HG03025 (cell line): ENCODE measurements at regions not wholly inside any gene's neighbourhood (a gene's known extent, or its start where the extent isn't known, plus 50 kb on each side); places are given as distances from the start of the nearest gene placed in this dataset.

Experiments used
- ATAC-seq: cut with Tn5 transposase; IDR thresholded peaks from one replicate; pipeline ENCODE4 v1.9.1; 2021; ENCODE audit warnings: mild to moderate bottlenecking, moderate library complexity; ENCODE audit not compliant: unreplicated experiment, low FRiP score

DNA sequence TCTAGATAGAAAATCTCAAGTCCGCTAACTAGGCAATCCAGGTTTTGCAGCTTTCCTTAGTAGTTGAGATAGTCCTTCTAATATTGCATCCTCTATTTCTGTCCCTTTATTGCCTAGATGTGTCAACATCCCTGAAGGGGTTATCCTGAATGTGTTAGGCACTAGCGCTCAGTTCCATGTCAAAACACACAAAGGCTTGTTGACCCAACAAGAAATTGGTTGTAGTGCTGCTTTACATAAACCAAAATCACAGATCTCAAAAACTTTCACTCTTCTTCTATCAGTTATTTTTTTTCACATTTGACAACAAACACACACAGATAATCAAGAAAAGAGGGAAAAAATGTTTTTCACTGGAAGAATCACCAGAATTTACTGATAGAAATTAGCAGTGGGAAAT, 51.4 kb upstream of the SOX2 start:
- ATAC-seq: no peak

DNA sequence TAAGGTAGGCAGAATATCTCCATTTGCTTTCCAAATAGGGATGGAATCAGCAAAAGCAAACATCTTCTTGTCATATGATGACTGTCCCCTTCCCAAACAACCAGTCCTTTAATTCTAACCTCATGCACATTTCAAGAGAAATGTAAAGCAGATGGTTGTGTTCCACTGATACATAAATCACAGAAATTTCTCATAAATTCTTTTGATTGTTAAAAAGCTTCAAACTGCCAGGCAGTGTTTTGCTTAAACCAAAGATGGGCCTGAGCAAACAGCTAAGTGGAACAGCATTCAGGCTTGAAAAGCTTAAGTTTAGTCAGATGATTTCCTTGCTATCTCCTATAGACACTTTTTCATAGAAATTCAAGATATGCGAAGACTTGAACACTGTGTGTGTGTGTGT, 74.3 kb upstream of the SOX2 start:
- ATAC-seq: no peak

DNA sequence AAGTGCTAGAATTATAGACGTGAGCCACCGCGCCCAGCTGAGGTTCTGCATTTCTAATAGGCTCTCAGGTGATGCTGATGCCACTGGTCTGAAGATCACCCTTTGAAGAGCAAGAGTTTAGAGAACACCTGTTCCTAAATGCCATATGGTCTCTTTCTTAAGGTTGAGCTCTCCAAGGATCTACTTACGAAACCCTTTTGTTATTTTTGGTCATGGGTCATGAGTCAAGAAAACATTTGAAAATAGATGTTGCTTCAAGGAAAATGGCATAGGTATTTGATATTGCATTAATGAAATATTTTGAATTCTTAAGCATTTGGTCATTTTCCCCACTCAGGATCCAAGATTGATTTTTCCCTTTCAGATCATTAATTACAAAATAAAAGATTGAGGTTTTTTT, 74.7 kb upstream of the SOX2 start:
- ATAC-seq: no peak

DNA sequence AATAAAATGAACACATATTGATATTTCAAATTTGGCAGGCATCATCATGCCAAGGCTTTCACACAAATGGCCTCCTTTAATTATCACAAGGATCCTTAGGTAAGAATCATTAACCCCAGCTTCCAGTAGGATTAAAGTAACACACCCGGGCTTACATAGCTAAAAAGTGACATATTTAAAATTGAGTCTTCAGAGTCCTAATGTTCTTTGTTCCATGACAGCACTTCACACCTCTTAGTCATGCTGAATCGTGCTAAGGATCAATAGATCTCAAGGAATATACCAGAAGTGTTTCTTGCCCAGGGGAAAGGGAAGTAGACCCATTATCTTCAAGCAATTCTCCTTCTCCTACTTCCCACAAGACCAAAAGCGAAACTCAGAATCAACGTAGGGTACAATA, 76.6 kb upstream of the SOX2 start:
- no peak for ATAC-seq

DNA sequence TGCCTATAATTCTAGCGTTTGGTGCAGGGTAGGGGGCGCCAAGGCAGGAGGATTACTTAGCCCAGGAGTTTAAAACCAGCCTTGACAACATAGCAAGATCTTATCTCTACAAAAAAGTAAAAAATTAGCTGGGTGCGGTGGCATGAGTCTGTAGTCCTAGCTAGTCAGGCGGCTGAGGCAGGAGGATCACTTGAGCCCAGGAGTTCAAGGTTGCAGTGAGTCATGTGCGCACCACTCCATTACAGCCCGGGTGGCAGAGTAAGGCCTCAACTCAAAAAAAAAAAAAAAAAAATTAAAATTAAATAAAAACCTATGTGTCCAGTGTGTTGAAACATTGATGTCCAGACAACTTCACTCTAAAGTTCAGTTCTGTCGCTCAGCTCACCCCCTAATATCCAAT, 78.2 kb upstream of the SOX2 start:
- ATAC-seq: no peak

DNA sequence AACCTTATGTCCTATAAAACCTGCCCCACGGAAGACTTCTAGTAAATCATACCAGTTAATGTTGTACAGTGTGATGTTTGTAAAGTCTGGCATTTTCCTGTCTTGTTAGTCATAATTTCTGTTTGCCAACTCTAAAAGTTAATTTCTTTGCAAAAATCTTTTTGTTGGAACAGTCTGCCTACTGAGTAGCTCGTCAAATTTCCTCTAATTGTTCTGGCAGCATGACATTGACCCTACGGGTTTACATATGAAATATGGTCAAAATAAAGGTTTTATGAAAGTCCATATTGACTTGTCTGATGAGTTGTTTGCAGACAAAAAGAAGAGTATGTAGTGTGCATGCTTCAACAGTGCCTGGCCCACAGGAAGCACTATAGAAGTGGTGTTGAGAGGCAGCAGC, 79.8 kb upstream of the SOX2 start:
- ATAC-seq: no peak

DNA sequence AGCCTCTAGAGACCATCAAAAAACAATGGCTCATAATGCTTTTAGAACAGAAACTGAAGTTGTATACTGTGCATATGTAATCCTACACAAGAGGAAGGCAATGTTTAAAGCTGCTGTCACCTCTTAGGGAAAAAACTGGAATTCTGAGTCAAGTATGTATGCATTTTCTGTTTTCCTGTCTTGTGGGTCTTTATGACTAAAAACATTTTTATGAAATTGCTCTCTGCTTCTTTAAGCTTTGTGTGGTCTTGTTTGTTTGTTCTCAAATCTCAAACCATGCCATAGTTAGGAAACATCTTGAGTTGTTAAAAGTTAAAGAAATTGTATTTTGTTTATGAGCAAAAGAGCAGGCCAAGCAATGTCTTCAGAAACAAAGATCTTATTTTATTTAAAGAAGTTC, 80.9 kb upstream of the SOX2 start:
- no peak for ATAC-seq

DNA sequence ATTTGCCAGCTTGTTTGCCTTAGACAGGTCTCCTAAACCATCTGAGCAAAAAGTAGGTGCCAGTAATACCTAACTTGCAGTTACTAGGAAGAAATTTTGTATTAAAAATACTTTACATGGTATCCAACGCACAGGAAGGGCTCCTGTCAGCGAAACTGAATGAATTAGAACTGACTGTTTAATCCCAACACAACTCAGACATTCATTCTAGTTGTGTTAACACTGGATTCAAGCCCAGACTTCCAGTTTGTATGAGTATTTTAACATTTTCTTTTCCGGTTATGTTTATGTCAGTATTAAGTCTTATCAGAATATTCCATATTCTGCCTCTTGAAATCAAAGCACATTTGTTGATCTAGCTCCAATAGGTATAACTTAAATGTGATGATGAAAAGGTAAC, 82.0 kb upstream of the SOX2 start:
- no peak for ATAC-seq

DNA sequence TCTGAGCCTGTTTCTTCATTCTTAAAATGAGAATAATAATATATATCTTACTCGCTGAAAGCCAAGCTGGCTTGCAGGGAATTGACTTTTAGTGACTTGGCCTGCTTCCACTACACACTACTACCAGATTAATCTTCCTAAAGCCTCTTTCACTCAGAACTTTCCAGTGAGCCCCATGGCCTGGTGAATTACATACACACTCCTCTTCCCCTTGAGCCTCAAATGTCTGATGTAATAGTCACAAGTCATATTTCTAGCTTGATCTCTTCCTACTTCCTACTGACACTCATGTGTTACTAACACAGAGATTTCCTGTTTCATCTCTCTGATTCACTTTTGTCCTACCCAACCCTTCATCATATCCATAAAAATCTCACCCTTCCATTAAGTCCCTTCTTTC, 82.7 kb upstream of the SOX2 start:
- no peak for ATAC-seq

DNA sequence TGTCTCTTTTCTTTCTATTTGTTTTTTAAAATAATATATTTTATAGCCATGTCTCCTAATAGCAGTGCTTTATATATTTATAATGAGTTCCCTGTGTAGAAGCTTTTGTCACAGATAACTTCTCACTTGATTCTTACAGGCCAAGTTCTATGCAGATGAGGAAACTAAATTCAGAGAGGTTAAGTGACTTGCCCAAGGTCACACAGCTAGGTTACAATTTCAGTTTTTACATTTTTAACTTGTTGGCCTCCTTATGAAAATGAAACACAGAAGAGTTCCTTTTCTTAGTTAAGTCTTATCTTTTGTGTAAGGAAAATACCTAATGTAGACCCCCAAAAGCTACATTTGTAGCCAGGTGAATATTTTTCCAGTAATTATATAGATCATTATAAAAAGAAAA, 83.3 kb upstream of the SOX2 start:
- no peak for ATAC-seq

DNA sequence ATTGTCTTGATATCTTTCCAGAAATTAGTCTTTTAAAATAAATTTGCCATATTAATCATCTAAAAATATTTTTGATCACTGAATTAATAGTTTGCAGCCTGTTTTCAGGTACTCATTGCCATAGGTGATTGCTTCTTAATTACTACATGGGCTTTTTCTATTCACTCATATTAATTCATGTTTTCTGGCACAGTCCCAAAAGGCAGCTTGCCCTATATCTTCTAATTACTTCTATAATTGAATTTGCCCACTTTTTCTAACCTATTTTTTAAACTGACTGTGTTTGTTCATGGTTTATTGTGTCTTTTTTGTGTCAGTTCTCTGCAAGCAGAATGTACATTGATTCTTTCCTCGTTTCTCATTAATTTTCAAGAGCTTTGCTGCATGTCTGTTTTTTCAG, 85.7 kb upstream of the SOX2 start:
- no peak for ATAC-seq

DNA sequence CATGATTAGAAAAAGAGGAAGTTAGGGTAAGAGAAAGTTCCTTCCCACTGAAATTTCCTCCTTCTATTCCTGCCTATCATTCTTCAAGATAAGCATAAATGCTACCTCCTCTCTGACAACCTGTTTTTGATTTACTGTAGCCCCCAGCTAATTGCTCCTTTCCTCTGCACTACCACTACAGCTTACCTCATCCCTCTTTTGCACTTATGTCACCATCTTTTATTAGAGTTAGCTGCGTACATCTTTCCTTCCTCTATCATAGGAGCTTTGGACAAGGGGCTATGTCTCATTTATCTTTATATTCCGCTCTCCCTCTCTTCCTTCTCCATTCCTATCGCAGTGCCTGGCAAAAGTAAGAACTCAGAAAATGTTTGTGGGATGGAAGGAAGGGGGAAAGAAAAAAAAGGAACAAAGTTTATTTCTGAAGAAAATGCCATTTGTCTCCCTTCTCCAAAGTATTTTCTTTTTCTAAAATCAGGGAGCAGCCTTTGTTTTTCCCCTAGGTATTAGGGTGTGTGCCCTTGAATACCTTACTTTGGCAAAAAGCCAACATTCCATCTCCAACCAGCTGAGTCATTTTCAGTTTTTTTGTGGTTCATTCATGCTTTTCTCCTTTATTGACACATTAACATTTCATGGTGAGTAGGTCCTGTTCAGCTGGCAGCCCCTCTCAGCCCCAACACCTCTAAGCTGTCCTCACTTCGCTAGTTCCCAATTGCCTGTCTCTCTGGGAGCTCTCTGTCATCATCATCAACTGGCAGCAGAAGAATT, 87.6 kb upstream of the SOX2 start:
- ATAC-seq: no peak

DNA sequence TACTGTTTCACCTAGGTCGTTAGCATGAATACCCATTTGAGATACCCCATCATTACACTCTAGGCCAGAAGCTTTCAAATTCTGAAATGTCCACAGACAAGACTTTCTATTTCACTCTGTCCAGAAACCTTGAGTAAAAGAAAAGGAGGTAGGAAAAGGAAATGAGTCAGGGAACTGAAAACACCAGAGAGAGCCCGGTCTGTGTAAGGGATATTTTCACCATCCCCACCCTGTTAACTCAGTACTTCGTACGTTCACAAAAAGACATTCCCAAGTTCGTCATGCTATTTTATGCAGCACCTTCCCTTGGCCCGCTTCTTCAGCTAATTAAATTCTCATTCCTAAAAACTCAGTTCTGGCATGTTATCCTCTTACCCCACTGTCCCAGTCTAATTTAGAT, 89.4 kb upstream of the SOX2 start:
- no peak for ATAC-seq

DNA sequence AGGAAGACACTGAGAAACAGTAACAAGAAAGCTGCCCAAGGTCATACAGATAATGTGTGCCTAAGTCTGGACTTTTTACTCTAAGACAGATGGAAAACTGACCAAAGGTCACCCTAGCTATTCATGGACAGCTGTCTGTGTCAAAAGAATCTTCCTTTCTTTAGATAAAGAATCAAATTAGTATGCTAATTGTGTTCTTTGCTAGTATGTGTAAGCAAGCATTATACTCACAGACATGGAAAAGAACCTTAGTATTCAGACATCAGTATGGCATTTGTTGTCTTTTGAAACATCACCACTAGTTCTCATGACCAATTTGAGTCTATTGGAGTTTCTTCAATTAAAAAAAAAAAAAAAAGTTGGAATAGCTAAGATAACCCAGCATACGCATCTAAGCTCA, 91.8 kb upstream of the SOX2 start:
- ATAC-seq: no peak

DNA sequence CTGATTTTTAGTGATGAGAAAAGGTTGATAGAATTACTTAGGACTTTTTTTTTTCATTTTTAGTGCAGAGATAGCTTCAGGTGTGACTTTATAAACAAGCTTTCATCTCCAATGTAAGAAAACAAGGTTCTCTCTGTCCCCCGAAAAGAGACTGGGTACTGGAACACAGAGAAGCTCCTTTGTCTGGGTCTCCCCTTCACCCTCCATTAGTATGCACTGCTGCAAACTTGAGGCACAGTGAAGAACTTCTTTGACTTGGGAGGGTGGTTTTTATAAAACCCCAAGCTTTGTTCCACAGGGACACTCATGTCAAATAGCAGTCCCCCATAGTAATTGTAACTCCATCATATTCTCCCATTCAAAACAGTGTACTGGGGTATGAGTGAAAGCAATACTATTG, 93.5 kb upstream of the SOX2 start:
- no peak for ATAC-seq

DNA sequence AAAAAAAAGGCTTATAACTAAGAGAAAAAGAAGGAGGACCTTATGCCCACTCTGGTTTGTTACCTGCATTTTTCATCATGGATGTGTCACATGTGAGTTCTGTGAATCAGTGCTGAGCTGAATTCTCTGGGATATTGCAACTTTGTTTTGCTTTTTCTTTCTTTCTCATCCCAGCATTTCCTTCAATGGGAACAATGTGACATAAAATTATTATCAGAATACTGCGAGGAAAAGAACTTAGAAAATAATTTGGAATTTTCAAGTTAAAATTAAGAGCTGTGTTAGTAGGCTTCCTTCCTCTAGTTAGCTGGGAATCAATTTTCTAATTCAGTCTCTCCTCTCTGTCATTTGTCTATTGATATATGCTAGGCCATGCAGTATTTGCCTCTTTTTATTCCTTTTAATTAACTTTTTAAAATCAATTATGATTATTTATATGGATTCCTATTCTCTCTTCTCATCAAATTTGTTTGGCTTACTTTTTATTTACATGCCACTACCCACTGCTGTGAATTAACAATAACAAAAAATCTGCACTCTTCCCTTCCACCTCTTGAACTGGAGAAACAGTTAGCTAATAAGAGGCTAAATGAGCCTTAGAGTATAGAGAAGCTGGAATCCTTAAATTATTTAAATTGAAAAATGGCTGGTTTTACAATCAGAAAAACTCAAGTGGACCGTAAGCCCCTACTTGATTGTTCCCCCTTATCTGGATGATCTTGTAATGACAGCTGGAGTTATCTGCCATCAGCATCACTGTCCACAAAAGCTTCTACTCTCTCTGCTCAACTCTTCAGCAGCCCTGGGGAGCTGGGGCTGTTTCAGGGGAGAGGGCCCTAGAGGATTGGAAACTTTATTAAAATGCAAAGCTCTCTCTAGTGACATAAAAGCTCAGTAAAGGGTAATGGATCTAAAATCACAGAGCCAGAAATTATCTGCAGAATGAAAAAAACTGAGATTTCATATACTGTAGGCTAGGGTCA, 95.3 kb upstream of the SOX2 start:
- no peak for ATAC-seq

DNA sequence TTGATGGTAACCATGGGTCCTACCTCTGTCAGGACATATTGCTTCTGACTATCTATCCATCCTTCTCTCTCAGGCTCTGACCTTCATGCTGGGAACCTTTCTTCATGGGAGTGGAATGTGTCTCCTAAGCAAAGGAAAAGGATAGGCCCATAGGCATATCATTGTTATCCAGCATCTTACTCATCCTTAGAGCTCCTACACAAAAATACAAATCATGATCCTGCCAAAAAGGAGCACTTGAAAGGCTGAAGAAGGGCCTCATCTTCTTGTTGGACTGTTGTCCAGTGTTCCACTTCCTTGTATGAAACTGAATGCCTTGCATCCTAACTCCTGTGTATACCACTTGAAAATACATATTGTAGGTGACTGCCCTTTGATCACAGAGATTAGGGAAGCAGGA, 96.1 kb upstream of the SOX2 start:
- ATAC-seq: no peak

DNA sequence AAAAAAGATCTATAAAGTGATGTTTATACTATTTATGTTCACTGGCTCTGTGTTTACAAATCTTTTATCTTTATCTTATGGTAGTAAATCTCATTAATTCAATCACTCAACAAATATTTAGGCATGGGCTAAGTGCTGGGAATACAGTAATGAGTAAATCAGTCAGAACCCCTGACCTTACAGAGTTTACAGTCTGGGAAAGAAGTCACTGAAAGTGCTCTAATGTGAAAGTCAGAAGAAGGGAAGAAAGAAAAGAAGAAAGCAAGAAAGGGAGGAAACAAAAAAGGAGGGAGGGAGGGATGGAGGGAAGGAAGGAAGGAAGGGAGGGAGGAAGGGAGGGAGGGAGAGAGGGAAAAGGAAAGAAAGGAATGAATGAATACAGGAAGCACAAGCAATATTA, 96.8 kb upstream of the SOX2 start:
- ATAC-seq: no peak

DNA sequence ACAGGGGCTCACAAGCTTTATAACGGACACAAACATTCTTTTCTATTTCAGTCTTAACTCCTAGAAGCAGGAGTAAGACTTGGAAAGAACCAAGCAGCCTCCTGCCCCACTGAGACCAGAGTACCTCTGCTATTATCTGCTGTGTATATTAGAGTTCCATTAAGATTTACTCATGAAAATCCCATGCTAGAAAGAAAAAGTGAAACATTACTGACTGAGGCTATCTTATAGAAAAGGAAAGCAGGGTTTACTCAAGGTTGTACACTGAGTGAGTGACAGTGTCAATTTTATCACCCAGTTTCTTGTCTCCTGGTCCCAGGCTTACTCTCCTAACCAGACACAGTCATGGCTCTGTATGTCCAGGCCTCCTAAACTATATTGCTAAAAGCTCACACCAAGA, 97.9 kb upstream of the SOX2 start:
- no peak for ATAC-seq

DNA sequence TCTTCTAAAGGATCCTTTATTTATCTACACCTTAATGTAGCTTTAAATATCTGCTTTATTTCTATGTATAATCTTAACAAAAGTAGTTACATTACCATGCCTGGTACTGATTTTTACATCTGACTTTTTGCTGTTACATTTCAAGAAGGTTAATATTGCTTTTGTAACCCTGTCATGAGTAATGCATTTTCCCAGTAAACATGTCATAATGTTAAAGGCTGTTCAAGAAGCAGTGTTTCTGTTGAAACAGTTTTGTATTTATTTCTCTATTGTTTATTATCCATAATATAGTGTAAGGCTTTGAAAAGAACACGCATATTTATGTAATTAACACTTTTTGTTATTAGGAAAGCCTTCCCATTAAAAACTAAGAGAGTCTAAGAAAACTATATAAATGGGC, 98.5 kb upstream of the SOX2 start:
- no peak for ATAC-seq

DNA sequence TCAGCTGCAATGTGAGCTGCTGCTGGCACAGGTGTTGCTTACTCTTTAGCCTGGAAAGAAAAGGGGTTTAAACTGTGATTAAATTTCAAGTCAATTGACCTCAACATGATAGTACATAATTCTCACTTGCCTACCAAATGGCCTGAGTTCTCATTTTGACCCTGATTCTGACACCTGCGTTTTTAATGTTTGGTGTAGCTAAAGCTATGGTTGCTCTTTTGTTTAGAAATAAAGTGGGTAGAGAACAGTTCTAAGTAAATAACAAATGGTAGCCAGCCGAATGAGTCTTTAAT, 100.8 kb upstream of the SOX2 start:
- no peak for ATAC-seq
